COLO668 (cell line): ENCODE measurements at regions not wholly inside any gene's neighbourhood (a gene's known extent, or its start where the extent isn't known, plus 50 kb on each side); places are given as distances from the start of the nearest gene placed in this dataset.

Source experiments
- DNase-seq: peaks from one replicate; lab custom pipeline; 2025; ENCODE audit not compliant: unreplicated experiment; lab: John Stamatoyannopoulos, UW

GRCh38 chr6:138692058-138692977, 81.3 kb upstream of the CCDC28A start:
- peak; percentile 72 for DNase-seq

- DNase-seq, result peak; percentile 77
These were observed 80.3 kb upstream of the CCDC28A start for GRCh38 chr6:138692978-138693909.

DNA sequence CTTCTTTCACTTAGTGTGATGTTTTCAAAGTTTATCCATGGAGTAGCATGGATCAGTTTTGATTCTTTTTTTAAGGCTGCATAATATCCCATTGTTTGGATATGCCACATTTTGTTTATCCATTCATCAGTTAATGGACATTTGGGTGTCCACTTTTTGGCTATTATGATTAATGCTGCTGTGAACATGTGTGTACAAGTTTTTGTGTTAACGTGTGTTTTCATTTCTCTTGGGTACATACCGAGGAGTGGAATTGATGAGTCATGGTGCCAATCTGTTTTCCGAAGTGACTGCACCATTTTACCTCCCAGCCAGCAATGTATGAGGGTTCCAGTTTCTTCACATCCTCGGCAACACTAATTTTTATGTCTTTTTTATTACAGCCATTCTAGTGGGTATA, 78.4 kb upstream of the CCDC28A start:
- DNase-seq, result no peak

DNA sequence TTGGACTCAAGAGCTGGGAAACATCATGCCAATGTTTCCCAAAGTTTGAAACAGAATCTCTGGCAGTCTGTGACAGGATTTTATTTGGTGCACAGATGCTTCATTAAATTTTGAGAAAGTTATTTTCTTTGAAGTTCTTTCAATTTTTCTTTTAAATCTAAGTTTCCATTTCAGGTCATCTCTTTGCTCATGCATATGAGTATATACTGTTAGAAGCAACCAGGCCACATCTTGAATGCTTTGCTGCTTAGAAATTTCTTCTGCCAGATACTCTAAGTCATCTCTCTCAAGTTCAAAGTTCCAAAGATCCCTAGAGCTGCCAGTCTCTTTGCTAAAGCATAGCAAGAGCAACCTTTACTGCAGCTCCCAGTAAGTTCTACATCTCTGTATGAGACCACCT, 59.1 kb upstream of the CCDC28A start:
- no peak for DNase-seq

DNA sequence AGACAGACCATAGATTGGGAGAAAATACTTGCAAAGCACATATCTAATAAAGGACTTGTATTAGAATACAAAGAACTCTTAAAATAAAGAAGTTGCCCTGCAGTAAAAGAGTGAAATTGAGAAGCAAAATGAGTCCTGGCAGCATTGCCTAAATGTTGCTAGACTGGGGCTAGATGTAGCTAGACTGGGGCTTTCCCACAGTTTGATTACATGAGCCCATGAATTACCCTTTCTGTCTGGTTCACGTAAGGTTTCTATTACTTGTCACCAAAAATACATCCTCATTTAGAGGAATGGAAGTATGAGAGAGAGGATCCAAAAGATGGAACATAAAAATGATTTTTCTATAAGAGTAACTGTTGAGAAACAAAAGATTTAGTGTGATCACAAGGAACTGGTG, 57.6 kb upstream of the CCDC28A start:
- no peak for DNase-seq

DNA sequence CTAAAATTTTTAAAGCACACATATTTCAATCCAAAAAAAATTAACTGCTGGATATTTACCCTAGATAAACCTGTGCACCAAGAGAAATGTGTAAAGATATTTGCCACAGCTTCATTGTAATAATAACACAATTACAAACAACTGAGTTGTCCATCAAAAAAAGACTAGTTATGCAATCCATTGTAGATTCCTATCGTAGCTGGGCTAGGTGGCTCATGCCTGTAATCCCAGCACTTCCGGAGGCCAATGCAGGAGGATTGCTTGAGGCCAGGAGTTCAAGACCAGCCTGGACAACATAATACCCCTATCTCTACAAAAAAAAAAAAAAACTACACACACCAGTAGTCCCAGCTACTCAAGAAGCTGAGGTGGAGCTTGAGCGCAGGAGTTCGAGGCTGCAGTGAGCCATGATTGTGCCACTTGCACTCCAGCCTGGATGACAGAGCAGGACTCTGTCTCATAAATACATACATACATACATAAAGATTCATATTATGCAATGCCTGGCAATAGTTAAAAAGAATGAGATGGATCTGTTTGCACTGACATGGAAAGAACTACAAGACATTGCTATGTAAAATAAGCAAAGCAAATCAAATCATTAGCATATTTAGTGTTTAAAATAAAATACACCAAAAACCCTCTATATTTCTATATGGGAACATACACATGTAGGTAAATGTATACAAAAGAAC, 56.5 kb upstream of the CCDC28A start:
- DNase-seq, result no peak

DNA sequence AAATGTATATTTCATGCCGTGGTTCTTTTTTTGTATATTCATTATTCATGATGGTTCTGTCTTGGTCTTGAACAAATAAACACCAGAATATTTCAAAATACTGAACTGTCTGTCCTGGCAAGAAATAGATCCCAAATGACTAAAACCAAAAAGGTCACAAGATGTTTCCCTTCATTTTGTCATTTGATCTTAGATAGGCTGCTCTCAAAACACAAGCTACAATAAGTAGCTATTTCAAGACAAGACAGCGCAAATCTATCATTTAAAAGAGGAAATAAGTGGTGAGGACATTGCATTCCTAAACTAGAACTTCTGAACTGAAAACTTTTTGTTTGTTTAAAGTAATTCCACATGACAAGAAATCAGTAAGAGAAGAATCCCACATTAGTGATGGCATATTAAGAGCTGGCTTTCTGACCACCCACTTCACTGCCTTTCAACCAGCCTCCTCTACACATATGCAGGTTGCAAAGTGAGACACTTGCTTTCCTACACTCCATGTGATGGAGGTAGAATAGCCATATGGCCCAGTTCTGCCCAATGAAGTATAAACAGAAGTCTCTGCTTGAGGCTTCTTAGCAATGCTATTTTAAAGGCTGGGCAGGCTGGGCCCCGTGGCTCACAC, 54.4 kb upstream of the CCDC28A start:
- DNase-seq, result no peak

DNA sequence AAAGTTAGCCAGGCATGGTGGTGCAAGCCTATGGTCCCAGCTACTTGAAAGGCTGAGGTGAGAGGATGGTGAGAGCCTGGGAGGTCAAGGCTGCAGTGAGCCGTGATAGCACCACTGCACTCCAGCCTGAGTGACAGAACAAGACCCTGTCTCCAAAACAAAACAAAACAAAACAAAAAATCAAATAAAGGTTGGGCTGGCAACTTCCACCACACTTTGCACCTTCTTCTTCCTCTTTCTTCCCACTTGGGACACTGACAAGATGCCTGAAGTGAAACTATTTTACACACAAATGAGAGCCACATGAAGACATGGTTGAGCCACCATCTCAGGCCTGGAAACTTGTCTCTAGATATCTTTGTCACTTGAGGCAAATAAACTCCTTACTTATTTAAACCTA, 53.8 kb upstream of the CCDC28A start:
- no peak for DNase-seq

DNA sequence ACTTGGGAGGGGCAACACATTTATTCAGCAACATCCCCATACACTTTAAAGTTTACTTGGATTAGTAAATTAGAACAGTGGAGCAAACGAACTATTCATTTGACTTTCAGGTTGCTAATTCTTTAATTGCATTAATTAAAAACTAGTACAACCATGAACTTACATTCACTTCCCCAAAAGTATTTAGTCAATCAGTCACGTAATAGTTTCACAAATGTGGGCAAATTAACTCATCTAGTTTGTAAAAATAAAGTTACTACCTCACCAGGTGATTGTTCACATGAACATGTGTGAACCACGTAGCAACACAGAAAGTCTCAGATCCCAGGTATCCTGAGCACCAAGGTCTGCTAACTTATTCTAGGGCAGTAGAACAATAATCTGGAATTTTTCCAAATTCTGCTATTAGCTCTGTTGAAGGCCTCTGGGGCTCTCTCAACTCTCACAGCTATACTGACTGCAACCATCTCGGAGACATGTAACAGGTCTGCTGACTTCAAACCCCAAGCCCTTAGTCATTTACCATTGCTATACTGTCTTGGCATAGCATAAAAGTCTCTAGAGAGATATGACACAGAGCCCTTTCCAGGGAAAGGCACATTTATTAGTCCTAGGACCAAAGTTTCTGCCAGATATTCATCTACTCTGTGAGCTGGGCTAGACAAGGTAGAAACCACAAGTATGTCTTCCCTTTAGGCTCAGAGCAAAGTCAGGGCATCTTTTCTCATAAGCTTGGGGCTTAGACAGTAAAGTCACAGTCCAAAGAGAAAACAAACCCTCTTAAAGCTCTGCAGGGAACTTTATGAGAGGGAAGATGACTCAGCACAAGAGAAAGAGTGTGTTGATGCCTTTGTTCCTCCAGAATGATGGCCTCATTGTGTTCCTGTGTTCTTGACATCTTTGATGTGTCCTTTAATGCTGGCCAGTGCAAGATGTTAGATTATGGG, 50.9 kb upstream of the CCDC28A start:
- DNase-seq, result no peak
